Adrenal gland (tissue), 5 donors: ENCODE measurements at regions not wholly inside any gene's neighbourhood (a gene's known extent, or its start where the extent isn't known, plus 50 kb on each side); places are given as distances from the start of the nearest gene placed in this dataset.

Experiments used
- CTCF ChIP-seq, 6 experiments: fragments of 450-650 bp in 4 of 6; fragments of 200-600 bp in 2 of 6; sonication (generic) in 1 of 6; IDR thresholded peaks; 1 replicate in 5 of 6; 2 replicates in 1 of 6; pipeline versions ENCODE4 v1.5.1 to v1.8.0; 2016 to 2021; ENCODE audit warnings: antibody characterized with exemption in 6 of 6, mild to moderate bottlenecking in 2 of 6, moderate library complexity in 1 of 6
- POLR2A ChIP-seq, 2 donors: fragments of 450-650 bp; IDR thresholded peaks; one replicate each; pipeline ENCODE4 v1.6.1; 2017; ENCODE audit warnings: antibody characterized with exemption in 2 of 2, mild to moderate bottlenecking in 2 of 2, moderate library complexity in 1 of 2
- donor health status: DM: no; HTN: no; CAD: no.

- no peak for TF ChIP-seq CTCF (IDR thresholded peaks at IDR 0.05)
- TF ChIP-seq POLR2A (IDR thresholded peaks at IDR 0.05), result no peak
Measured at GRCh38 chr15:38662805-38663204, 98.2 kb upstream of the RASGRP1 start.
